NCI-H524 (cell line): ENCODE measurements at regions not wholly inside any gene's neighbourhood (a gene's known extent, or its start where the extent isn't known, plus 50 kb on each side); places are given as distances from the start of the nearest gene placed in this dataset.

Experiments
- DNase-seq, 2 experiments: peaks; one replicate each; lab custom pipeline; 2025; lab: John Stamatoyannopoulos, UW

GRCh38 chr5:99724732-99725290, 796.0 kb upstream of the CHD1 start:
- DNase-seq = peak; percentile 43 to 90

- no peak for DNase-seq
Observed at GRCh38 chr5:99721506-99721905, 792.7 kb upstream of the CHD1 start.

- DNase-seq = no peak
Observed at GRCh38 chr5:99715921-99716320, 787.1 kb upstream of the CHD1 start.

- DNase-seq = no peak
Observed at GRCh38 chr5:99706160-99706559, 777.4 kb upstream of the CHD1 start.

- DNase-seq = no peak
Observed at GRCh38 chr5:99702565-99702964, 773.8 kb upstream of the CHD1 start.

- no peak for DNase-seq
Observed at GRCh38 chr5:99694884-99695283, 766.1 kb upstream of the CHD1 start.

GRCh38 chr5:99686538-99686937, 757.7 kb upstream of the CHD1 start:
- DNase-seq = no peak

GRCh38 chr5:99675974-99676373, 747.2 kb upstream of the CHD1 start:
- DNase-seq = no peak

GRCh38 chr5:99674101-99674500, 745.3 kb upstream of the CHD1 start:
- peak; percentile 46 to 78 for DNase-seq

- no peak for DNase-seq
Observed at GRCh38 chr5:99664972-99665371, 736.2 kb upstream of the CHD1 start.

- DNase-seq = no peak
Observed at GRCh38 chr5:99651298-99651697, 722.5 kb upstream of the CHD1 start.

GRCh38 chr5:99646011-99646647, 717.3 kb upstream of the CHD1 start:
- DNase-seq = no peak

- DNase-seq = no peak
Observed at GRCh38 chr5:99644822-99645221, 716.0 kb upstream of the CHD1 start.

- DNase-seq = no peak
Observed at GRCh38 chr5:99640646-99641045, 711.8 kb upstream of the CHD1 start.

GRCh38 chr5:99639905-99640304, 711.1 kb upstream of the CHD1 start:
- no peak for DNase-seq

- no peak for DNase-seq
Observed at GRCh38 chr5:99636663-99637062, 707.9 kb upstream of the CHD1 start.

- peak; percentile 14 to 77 for DNase-seq
Observed at GRCh38 chr5:99621772-99622681, 693.2 kb upstream of the CHD1 start.

GRCh38 chr5:99617335-99617734, 688.5 kb upstream of the CHD1 start:
- no peak for DNase-seq

- no peak for DNase-seq
Observed at GRCh38 chr5:99614888-99615287, 686.1 kb upstream of the CHD1 start.

GRCh38 chr5:99607124-99607523, 678.3 kb upstream of the CHD1 start:
- peak in 1 of 2 experiments; percentile 5 for DNase-seq

GRCh38 chr5:99605904-99606303, 677.1 kb upstream of the CHD1 start:
- DNase-seq = no peak

GRCh38 chr5:99600952-99601351, 672.1 kb upstream of the CHD1 start:
- no peak for DNase-seq

GRCh38 chr5:99590806-99591205, 662.0 kb upstream of the CHD1 start:
- DNase-seq = no peak
